Activated CD4-positive, alpha-beta T cell treated with anti-CD3 and anti-CD28 coated beads, Interleukin-2, amount 10 ng/mL, durations not matched to agents 7 days and 5 days (primary cell): ENCODE measurements at regions not wholly inside any gene's neighbourhood (a gene's known extent, or its start where the extent isn't known, plus 50 kb on each side); places are given as distances from the start of the nearest gene placed in this dataset.
"Not testable (repeated sequence)": the region's sequence is repeated elsewhere in the genome, so short reads cannot be mapped to it uniquely, and the experiment has no call there.

Experiments used
- CTCF ChIA-PET: fragments of 350-600 bp; sonication (Branson Sonifier 250); formaldehyde crosslinking; loops from one replicate; lab custom pipeline; 2021; ENCODE audit warnings: antibody characterized with exemption; lab: Charles Lee
- POLR2A ChIA-PET: fragments of 350-600 bp; sonication (Branson Sonifier 250); formaldehyde crosslinking; loops from one replicate; lab custom pipeline; 2021; ENCODE audit warnings: antibody characterized with exemption; lab: Charles Lee
- DNase-seq: peaks from one replicate; pipeline ENCODE4 v3.0.0-alpha.2; 2020
- H3K27ac Mint-ChIP-seq: one replicate; pipeline ENCODE4 v1.8.0; 2021; ENCODE audit warnings: mild to moderate bottlenecking, moderate library complexity, mixed read lengths
- H3K27me3 Mint-ChIP-seq: one replicate; pipeline ENCODE4 v1.8.0; 2021; ENCODE audit warnings: mixed read lengths
- H3K36me3 Mint-ChIP-seq: one replicate; pipeline ENCODE4 v1.8.0; 2021; ENCODE audit warnings: low read depth, mixed read lengths
- H3K4me1 Mint-ChIP-seq: one replicate; pipeline ENCODE4 v1.8.0; 2021; ENCODE audit warnings: mixed read lengths
- H3K4me3 Mint-ChIP-seq: one replicate; pipeline ENCODE4 v1.8.0; 2021; ENCODE audit warnings: mild to moderate bottlenecking, moderate library complexity, mixed read lengths
- H3K9me3 Mint-ChIP-seq: one replicate; pipeline ENCODE4 v1.8.0; 2021; ENCODE audit warnings: mixed read lengths

GRCh38 chr11:21753244-21753767 is 439.6 kb upstream of the ANO5 start:
- H3K4me3 Mint-ChIP-seq: peak overlapping the region; percentile 47
- POLR2A ChIA-PET, CTCF ChIA-PET, H3K27me3 Mint-ChIP-seq, H3K4me1 Mint-ChIP-seq, H3K36me3 Mint-ChIP-seq, H3K27ac Mint-ChIP-seq, DNase-seq: not testable (repeated sequence)
- peaks cover 14% of the 10 kb centered on the region for H3K9me3 Mint-ChIP-seq

GRCh38 chr11:21761000-21761399 is 431.9 kb upstream of the ANO5 start:
- DNase-seq: no peak
- Mint-ChIP-seq H3K27me3 (no peaks in the 10 kb centered on the region), H3K4me3 (no peak overlapping the region), H3K4me1 (no peaks in the 10 kb centered on the region), H3K9me3 (peaks cover 22% of the 10 kb centered on the region), H3K36me3 (no peaks in the 10 kb centered on the region), H3K27ac (no peak overlapping the region)
- ChIA-PET CTCF (no interaction called here), POLR2A (no interaction called here)

GRCh38 chr11:21768388-21768787 is 424.5 kb upstream of the ANO5 start:
- no peaks in the 10 kb centered on the region for H3K36me3 Mint-ChIP-seq
- H3K9me3 Mint-ChIP-seq: peaks cover 2% of the 10 kb centered on the region
- no peak overlapping the region for H3K4me3 Mint-ChIP-seq
- DNase-seq: no peak
- H3K27me3 Mint-ChIP-seq: no peaks in the 10 kb centered on the region
- ChIA-PET POLR2A (no interaction called here), CTCF (no interaction called here)
- H3K27ac Mint-ChIP-seq: no peak overlapping the region
- H3K4me1 Mint-ChIP-seq: no peaks in the 10 kb centered on the region

- Mint-ChIP-seq H3K9me3 (peaks cover 2% of the 10 kb centered on the region), H3K36me3 (no peaks in the 10 kb centered on the region), H3K4me3 (no peak overlapping the region), H3K4me1 (no peaks in the 10 kb centered on the region), H3K27ac (no peak overlapping the region), H3K27me3 (no peaks in the 10 kb centered on the region)
- DNase-seq: no peak
- CTCF ChIA-PET: no interaction called here
- POLR2A ChIA-PET: no interaction called here
Observed at GRCh38 chr11:21769188-21769587, 423.7 kb upstream of the ANO5 start.

GRCh38 chr11:21771097-21771496 is 421.8 kb upstream of the ANO5 start:
- Mint-ChIP-seq H3K4me3 (no peak overlapping the region), H3K36me3 (no peaks in the 10 kb centered on the region), H3K27me3 (no peaks in the 10 kb centered on the region), H3K9me3 (peaks cover 4% of the 10 kb centered on the region), H3K4me1 (no peaks in the 10 kb centered on the region), H3K27ac (no peak overlapping the region)
- ChIA-PET POLR2A (no interaction called here), CTCF (no interaction called here)
- DNase-seq: no peak

GRCh38 chr11:21774212-21774611 is 418.7 kb upstream of the ANO5 start:
- no peaks in the 10 kb centered on the region for H3K36me3 Mint-ChIP-seq
- DNase-seq: no peak
- H3K27ac Mint-ChIP-seq: no peak overlapping the region
- POLR2A ChIA-PET: no interaction called here
- no peaks in the 10 kb centered on the region for H3K4me1 Mint-ChIP-seq
- CTCF ChIA-PET: no interaction called here
- H3K9me3 Mint-ChIP-seq: peaks cover 2% of the 10 kb centered on the region
- H3K4me3 Mint-ChIP-seq: no peak overlapping the region
- H3K27me3 Mint-ChIP-seq: no peaks in the 10 kb centered on the region

- no peak overlapping the region for H3K4me3 Mint-ChIP-seq
- POLR2A ChIA-PET: no interaction called here
- DNase-seq: no peak
- H3K27ac Mint-ChIP-seq: no peak overlapping the region
- H3K27me3 Mint-ChIP-seq: no peaks in the 10 kb centered on the region
- H3K4me1 Mint-ChIP-seq: no peaks in the 10 kb centered on the region
- no peaks in the 10 kb centered on the region for H3K36me3 Mint-ChIP-seq
- CTCF ChIA-PET: no interaction called here
- H3K9me3 Mint-ChIP-seq: peaks cover 2% of the 10 kb centered on the region
Observed at GRCh38 chr11:21775911-21776310, 417.0 kb upstream of the ANO5 start.

- CTCF ChIA-PET: no interaction called here
- POLR2A ChIA-PET: no interaction called here
Observed at GRCh38 chr11:21783954-21784353, 408.9 kb upstream of the ANO5 start.

GRCh38 chr11:21785351-21785750 is 407.5 kb upstream of the ANO5 start:
- ChIA-PET POLR2A (no interaction called here), CTCF (interaction anchor here (0.6 kb wide), 1 partner anchor 103 kb away, joined by 3 read pairs; no protein-coding TSS in a partner anchor)
- Mint-ChIP-seq H3K4me1 (no peaks in the 10 kb centered on the region), H3K27ac (no peak overlapping the region), H3K36me3 (no peaks in the 10 kb centered on the region), H3K9me3 (peaks cover 6% of the 10 kb centered on the region), H3K27me3 (no peaks in the 10 kb centered on the region), H3K4me3 (no peak overlapping the region)
- no peak for DNase-seq

More at GRCh38 chr11:21783954-21784353, 408.9 kb upstream of the ANO5 start:
- no peaks in the 10 kb centered on the region for H3K4me1 Mint-ChIP-seq
- no peak for DNase-seq
- H3K36me3 Mint-ChIP-seq: no peaks in the 10 kb centered on the region
- no peak overlapping the region for H3K4me3 Mint-ChIP-seq
- H3K27ac Mint-ChIP-seq: no peak overlapping the region
- no peaks in the 10 kb centered on the region for H3K27me3 Mint-ChIP-seq
- H3K9me3 Mint-ChIP-seq: peaks cover 1% of the 10 kb centered on the region

GRCh38 chr11:21794306-21794705 is 398.6 kb upstream of the ANO5 start:
- Mint-ChIP-seq H3K36me3 (no peaks in the 10 kb centered on the region), H3K27me3 (no peaks in the 10 kb centered on the region), H3K9me3 (peaks cover 17% of the 10 kb centered on the region), H3K4me3 (no peak overlapping the region), H3K4me1 (no peaks in the 10 kb centered on the region), H3K27ac (no peak overlapping the region)
- ChIA-PET POLR2A (no interaction called here), CTCF (no interaction called here)
- DNase-seq: no peak

- no peak for DNase-seq
- Mint-ChIP-seq H3K4me3 (no peak overlapping the region), H3K27ac (no peak overlapping the region), H3K9me3 (peaks cover 10% of the 10 kb centered on the region), H3K36me3 (no peaks in the 10 kb centered on the region), H3K27me3 (no peaks in the 10 kb centered on the region), H3K4me1 (no peaks in the 10 kb centered on the region)
- ChIA-PET POLR2A (no interaction called here), CTCF (no interaction called here)
Observed at GRCh38 chr11:21798216-21798615, 394.7 kb upstream of the ANO5 start.

GRCh38 chr11:21804523-21804922 is 388.4 kb upstream of the ANO5 start:
- H3K4me3 Mint-ChIP-seq, POLR2A ChIA-PET, H3K27me3 Mint-ChIP-seq, DNase-seq, H3K27ac Mint-ChIP-seq, H3K4me1 Mint-ChIP-seq, CTCF ChIA-PET, H3K36me3 Mint-ChIP-seq: not testable (repeated sequence)
- H3K9me3 Mint-ChIP-seq: peaks cover 10% of the 10 kb centered on the region

- Mint-ChIP-seq H3K9me3 (peaks cover 10% of the 10 kb centered on the region), H3K4me1 (no peaks in the 10 kb centered on the region), H3K4me3 (no peak overlapping the region), H3K36me3 (no peaks in the 10 kb centered on the region), H3K27me3 (no peaks in the 10 kb centered on the region), H3K27ac (no peak overlapping the region)
- DNase-seq: no peak
- ChIA-PET POLR2A (no interaction called here), CTCF (no interaction called here)
Observed at GRCh38 chr11:21806508-21806907, 386.4 kb upstream of the ANO5 start.

- Mint-ChIP-seq H3K4me3 (no peak overlapping the region), H3K27ac (no peak overlapping the region), H3K36me3 (no peaks in the 10 kb centered on the region), H3K27me3 (no peaks in the 10 kb centered on the region), H3K4me1 (no peaks in the 10 kb centered on the region), H3K9me3 (peaks cover 10% of the 10 kb centered on the region)
- ChIA-PET POLR2A (no interaction called here), CTCF (no interaction called here)
- DNase-seq: no peak
Observed at GRCh38 chr11:21806947-21807346, 385.9 kb upstream of the ANO5 start.
